GM18867 (cell line): ENCODE measurements at regions not wholly inside any gene's neighbourhood (a gene's known extent, or its start where the extent isn't known, plus 50 kb on each side); places are given as distances from the start of the nearest gene placed in this dataset.

ENCODE experiments used
- ATAC-seq: cut with Tn5 transposase; IDR thresholded peaks from one replicate; pipeline ENCODE4 v1.9.1; 2021; ENCODE audit warnings: mild to moderate bottlenecking, moderate library complexity; ENCODE audit not compliant: unreplicated experiment

GRCh38 chr4:108342325-108342970 lies 173.7 kb upstream of the LEF1 start:
- ATAC-seq: peak; percentile 84

- ATAC-seq: no peak
These were observed 169.2 kb upstream of the LEF1 start for GRCh38 chr4:108337923-108338322.

GRCh38 chr4:108336076-108336475 lies 167.3 kb upstream of the LEF1 start:
- ATAC-seq: no peak

GRCh38 chr4:108335081-108335480 lies 166.3 kb upstream of the LEF1 start:
- no peak for ATAC-seq

- no peak for ATAC-seq
These were observed 165.3 kb upstream of the LEF1 start for GRCh38 chr4:108334031-108334430.

GRCh38 chr4:108333353-108333942 lies 164.7 kb upstream of the LEF1 start:
- ATAC-seq: no peak

GRCh38 chr4:108331905-108332632 lies 163.3 kb upstream of the LEF1 start:
- no peak for ATAC-seq

- ATAC-seq: no peak
These were observed 159.6 kb upstream of the LEF1 start for GRCh38 chr4:108328383-108328732.

GRCh38 chr4:108327642-108328382 lies 159.1 kb upstream of the LEF1 start:
- ATAC-seq: no peak

- no peak for ATAC-seq
These were observed 156.8 kb upstream of the LEF1 start for GRCh38 chr4:108325561-108325960.

GRCh38 chr4:108324450-108324849 lies 155.7 kb upstream of the LEF1 start:
- no peak for ATAC-seq

- ATAC-seq: no peak
These were observed 153.8 kb upstream of the LEF1 start for GRCh38 chr4:108322497-108322896.

- ATAC-seq: no peak
These were observed 151.3 kb upstream of the LEF1 start for GRCh38 chr4:108320061-108320460.

- ATAC-seq: no peak
These were observed 148.6 kb upstream of the LEF1 start for GRCh38 chr4:108317377-108317776.

- no peak for ATAC-seq
These were observed 147.0 kb upstream of the LEF1 start for GRCh38 chr4:108315694-108316093.

GRCh38 chr4:108314900-108315589 lies 146.3 kb upstream of the LEF1 start:
- ATAC-seq: no peak

GRCh38 chr4:108313546-108314339 lies 145.0 kb upstream of the LEF1 start:
- no peak for ATAC-seq

- no peak for ATAC-seq
These were observed 142.6 kb upstream of the LEF1 start for GRCh38 chr4:108311313-108311712.

GRCh38 chr4:108303488-108304177 lies 134.9 kb upstream of the LEF1 start:
- ATAC-seq: no peak
